ENCODE measurements at regions not wholly inside any gene's neighbourhood (a gene's known extent, or its start where the extent isn't known, plus 50 kb on each side); places are given as distances from the start of the nearest gene placed in this dataset.

DNA sequence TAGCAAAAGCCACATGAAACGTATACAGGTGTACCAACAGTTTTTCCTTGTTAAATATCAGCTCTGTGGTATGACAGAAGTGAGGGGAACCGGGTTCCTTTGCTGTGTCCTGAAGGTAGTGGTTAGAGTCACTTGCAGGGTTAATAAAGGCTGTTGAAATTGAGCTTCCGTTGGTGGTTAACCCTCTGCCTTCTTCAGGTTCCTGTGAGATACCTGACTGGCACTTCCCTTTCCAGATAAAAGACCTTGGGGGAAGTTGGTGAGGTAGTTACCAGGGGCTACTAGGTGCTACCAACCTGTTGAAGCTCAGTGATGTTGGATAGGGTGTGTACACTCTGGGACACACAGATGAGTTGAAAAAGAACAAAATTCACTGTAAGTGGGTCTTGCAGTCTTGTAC is 384.1 kb downstream of the GATA3 start:
- DNase-seq, result no peak

DNA sequence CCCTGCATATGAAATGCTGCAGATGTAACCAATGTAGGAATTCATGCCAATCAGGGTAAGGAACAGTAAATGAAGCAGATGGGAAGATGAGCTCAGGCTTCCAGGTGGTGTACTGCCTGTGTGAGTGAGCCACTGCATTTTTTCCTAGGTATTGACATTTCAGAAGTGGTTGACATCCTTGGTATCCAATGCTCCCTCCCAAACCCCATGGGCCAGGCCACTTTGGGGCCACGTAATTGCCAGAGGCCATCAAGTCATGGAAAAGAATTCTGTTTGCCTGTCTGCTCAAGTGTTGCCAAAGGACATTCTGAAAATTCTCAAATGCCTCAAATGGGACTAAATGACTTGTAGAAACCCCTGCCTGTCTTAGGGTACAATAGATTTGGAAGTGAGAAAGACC is 384.6 kb downstream of the GATA3 start:
- no peak for DNase-seq

DNA sequence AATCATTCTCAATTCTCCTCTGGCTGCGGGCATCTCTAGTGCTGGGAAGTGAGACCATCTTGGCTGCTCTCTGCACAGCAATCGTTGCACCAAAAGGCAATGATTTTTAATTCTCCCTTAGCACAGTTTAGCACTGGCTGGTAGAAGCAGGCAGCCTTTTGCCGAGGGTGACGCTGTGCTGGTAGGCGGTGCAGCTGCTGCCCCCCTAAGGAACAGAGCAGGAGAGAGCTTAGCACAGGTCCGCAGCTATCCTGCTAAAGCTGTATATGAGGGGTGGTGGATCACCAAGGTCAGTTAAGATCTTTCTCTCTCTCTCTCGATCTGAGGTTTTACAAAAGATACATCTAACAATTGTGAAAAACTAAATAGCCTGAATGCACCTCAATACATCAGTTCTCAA is 390.1 kb downstream of the GATA3 start:
- DNase-seq, result no peak

DNA sequence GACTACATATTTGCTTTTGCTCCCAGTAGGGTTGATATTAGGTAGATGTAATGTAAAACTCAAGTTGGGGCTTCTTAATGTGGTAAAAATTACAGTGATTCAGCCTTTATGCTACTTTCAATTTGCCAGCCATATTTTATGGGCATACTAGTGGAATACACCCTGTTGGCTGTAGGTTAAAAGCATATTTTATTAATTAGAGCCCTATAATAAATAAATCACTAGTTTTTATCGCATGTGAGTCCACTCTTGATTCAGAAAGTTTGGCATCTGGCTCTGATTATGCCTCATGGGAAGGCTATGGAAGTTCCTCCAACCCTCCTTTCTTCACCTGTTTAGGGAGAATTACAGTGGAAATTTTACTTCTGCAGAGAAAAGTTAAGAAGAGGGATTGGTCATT is 390.9 kb downstream of the GATA3 start:
- no peak for DNase-seq

DNA sequence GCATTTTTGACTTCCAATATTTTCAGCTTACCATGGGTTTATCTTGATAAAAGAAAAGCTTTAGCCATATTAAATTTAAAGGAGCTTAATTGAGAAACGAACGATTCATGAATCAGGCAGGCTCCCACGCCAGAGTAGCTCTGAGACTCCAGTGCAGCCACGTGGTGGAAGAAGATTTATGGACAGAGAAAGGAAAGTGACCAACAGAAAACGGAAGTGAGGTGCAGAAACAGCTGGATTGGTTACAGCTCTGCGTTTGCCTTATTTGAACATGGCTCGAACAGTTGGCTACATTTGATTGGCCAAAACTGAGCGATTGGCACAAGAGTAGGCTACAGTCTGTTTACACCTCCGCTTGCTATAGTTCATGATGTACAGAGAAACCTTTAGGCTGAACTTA is 395.4 kb downstream of the GATA3 start:
- no peak for DNase-seq

DNA sequence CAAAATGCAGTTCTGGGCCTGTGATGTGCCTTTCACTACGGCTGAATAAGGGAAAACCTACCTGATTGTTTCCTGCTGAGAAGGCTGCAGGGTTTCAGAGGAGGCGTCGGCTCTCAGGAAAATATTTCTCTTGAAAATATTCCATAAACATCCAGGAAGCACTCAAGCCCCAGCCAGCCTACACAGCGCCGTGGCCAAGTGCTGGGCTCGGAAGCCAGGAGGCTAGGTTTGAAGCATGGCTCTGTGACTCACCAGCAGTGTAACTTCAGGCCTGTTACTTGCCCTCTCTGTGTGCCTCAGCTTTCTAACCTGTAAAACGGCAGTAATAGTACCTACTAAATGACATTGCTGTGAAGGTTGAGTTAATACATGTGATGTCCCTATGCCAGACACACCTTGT is 399.1 kb downstream of the GATA3 start:
- no peak for DNase-seq

DNA sequence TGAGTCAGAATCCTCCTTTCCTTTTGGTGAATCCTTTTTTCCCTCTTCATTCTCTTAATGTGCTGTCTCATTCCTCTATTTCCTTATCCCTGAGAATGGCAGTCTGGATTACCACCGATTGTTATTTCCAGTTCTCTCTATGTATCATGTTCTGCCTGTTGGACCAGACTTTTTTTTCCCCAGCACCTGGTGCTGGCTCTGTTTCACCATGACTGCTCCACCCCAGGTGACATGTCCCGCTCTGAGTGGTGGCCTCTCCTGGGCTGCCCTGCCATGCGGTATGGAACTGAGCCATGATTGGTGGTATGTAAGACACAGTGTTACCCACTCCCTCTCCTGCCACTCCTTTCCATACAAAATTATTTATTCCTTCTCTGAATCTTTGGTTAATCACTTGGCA is 399.9 kb downstream of the GATA3 start:
- no peak for DNase-seq

DNA sequence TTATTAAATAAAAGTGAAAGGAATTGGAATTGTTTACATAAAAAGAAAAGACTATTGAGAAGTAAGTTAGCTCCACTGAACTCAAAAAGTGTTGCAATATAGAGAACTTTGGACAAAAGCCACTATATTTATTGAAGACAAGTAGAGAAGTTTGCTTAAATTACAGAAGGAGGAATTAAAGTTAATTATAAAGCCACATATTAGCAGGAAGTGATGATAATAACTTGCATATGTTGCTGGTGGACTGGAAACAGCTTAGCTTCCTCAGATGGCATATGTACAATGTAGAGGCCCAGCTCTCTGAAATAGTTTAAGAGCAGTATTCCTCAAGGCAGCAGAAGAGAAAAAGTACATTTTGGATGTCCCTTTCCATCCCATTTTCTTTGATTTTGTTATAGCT is 400.7 kb downstream of the GATA3 start:
- DNase-seq, result no peak

DNA sequence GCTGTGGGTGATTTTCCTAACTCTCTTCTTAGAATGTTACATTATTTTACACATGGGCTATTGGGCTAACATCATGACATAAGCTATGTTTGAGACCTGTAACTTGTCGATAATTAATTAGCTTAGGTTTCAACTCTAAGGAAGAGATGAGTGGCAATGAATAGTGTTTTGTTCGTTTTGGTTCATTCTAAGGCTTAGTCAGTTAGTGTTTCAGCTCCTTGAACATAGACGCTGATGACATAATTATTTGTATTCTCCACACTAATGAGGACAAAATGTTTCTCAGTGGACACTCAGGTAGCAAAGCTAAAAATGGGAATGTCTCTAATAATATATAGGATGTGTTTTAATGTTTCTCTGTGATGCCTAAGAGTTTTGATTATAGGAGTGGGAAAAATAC is 401.9 kb downstream of the GATA3 start:
- no peak for DNase-seq

DNA sequence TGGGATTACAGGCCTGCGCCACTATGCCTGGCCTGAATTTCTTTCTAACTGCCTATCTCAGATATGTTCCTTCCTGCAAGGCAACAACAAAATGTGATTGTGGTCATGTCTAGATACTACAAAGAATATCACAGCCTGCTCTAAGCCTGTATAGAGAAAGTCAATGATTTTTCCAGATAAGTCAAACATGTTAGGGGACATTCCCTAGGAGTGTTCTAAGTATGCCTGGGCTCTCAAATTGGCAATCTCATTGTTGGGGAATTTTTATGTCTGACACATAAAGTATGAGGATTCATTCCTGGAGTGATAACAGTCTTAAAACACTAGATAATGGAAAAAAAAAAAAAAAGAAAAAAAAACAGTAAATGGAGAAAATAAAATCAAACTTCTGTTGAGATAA is 406.1 kb downstream of the GATA3 start:
- DNase-seq, result no peak

DNA sequence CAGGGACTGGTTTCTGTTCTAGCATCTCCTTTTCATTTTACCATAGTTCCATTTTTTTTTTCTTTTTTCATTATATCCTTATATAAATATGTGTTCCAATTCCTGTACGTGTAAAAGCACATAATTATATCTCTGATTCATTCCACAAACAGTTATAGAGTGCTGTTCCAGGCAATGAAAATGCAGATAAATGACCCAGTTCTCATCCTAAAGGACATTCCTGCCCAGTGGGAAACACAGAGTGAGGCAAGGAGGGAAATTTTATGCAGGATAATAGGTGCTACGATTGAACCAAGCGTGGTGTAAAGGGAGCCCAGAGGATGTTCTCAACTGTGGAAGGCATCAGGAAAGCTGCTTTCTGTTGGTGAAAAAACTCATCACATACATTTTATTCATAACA is 408.1 kb downstream of the GATA3 start:
- no peak for DNase-seq

DNA sequence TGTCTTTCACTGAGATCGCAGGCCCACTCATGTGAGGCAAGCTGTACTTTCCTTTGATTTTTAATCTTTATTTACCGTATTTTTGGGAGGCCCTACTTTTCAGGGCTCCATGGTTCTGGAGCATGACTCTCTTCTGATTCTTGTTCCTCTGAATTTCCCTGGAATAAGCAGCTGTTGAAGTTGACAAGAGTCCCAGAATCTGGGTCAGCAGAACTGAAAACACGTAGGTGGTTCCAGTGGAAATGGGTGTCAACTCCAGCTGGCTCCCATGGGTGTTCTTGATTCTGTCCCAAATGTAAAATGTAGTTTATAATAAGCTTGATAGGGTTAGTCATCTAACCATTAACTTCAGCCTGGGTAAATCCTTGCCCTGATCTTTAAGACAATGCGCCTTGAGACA is 409.4 kb downstream of the GATA3 start:
- DNase-seq, result no peak

DNA sequence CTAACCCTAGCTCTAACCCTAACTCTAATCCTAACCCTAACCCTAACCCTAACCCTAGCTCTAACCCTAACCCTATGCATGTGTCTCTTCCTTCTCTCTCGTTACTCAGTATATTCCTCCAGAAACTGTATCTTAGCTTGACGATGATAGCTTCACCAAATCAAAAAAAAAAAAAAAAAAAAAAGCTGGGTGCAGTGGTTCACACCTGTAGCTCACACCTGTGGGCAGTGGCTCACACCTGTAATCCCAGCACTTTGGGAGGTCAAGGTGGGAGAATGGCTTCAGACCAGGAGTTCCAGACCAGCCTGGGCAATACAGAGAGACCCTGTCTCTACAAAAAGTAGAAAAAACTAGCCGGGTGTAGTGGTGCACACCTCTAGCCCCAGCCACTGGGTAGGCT is 414.0 kb downstream of the GATA3 start:
- DNase-seq, result no peak

DNA sequence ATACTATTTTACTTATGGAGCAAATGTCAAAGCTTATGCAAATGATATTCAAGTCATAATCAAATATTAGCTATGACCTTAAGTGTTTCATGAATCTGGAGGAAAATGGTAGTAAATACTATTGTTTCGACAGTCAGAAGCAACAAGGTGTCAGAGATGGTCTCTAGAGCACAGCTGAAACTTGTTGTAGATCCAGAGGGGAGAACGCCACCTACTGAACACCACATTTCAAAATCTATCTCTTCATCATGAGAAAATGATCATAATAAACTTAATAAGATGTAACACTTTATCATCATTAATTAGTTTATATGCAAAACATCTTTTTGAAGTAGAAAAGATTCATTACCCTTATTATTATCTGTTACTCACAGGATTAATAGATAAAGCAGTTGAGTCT is 418.7 kb downstream of the GATA3 start:
- DNase-seq, result no peak

DNA sequence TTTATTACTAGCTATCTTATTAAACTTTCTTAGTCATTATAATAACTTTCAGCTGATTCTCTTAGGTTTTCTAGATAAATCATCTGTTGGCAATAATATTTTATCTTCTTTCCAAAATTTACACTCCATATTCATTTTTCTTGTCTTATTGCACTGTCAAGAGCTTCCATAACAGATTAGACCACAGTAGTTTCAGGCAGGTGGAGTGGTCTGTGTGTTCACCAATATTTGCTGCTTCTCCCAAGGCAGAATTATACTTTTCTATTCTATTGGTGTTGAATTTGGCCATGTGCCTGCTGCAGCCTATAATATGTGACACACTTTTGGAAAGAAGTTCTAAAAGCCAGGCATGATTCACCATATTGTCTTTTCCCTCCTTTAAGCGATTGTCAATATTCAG is 422.8 kb downstream of the GATA3 start:
- no peak for DNase-seq

DNA sequence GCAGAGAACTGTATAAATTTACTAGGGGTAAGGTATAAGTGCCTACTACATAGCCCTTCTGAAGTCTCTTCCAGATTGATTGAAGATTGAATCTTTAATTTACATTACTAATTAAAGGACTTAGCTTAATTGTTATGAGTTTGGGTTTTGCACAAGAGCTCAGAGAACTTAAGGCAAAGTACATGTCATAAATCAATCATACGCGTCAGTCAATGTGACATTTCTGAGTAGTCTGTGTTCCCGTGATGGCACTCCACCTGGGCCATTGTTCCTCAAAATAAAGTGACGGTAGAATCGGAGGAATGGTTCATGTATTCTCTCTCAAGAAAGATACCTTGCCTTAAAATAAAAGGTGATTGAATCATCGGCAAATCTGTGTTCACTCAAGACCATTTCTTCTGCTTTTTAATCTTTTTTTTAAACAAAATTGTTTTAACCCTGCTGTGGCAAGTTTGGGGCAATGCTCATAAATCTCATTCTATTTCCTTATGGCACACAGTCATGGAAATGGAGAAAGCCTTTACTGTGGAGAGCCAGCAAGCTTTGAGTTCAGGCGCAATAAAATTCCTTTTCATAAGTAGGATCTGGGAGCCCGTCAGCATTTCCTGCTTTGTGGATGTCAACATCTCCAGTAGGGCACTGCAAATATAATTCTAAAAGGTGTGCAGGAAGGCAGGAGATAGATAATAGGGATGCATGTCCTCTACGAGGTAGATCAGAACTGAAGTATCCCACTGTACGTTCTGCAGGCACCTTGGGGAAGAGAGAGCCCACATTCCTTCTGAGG is 427.4 kb downstream of the GATA3 start:
- no peak for DNase-seq

DNA sequence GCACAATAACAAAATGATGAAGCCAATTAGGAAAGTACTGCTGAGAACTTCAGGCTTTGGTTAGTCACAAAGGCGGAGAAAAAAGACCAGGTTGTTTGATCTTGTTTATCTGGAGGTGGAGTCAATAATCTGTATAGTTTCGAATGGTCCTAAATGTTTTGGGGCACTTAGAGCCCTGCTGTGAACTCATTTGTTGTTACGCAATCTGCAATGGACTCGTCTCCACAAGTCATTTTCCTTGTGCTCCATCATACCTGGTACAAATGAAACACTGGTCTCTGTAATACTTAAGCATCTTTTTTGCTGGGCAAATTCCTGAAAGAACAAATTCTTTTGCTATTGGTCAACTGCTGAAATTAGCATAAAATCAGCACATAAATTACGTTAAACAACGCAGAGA is 430.5 kb downstream of the GATA3 start:
- no peak for DNase-seq

DNA sequence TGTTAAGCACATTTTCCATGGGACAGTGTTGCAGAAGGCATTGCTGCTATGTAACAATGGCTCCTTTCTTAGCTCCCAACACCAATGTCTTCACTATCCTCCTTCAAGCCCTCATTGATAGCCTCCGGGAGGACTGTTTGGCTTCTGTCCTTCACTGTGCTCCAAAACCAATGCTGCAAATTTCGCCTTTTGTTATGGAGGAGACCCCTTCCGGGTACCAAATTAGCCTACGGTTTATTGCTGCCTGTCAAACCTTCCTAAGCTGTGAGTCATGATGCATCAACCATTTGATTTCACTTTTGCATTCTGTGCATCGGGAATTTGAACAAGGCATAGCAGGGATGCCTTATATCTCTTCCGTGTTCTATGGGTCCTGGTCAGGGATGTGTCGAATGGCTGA is 432.9 kb downstream of the GATA3 start:
- DNase-seq, result no peak

DNA sequence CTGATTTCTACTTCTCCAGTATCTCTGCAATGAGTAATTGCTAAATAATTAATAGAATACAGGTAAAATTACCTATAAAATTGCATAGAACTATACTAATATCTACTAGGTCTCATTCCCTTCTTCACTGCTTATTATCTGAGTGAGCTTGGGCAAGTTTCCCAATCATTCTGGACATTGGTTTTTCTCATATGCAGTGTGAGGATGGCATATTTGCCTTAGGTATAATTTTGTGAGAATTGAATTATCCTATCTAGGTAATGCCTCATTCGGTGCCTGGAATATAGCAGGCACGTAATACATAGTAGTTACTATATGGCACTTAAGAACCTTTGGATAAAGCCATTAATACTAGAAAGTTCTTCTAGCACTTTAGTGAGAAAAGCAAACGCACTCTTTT is 434.7 kb downstream of the GATA3 start:
- DNase-seq, result no peak

DNA sequence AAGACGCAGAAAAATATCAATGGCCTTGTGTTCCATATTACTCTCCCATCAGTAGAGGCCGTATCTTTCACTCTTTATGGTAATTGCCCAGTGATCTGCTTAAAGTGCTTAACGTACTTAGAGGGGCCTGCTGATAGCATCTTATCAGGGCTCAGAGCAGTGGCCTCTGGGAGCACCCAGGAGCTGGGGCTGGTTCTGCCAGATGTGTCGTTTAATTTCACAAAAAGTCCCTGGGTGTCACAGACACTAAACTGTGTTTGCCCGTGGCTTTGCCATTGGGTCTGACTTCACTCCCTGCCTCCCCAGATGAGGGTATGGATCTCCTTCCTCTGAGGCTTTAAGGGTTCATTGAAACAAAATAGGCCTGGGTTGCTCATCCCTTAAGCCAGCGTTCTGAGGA is 435.3 kb downstream of the GATA3 start:
- DNase-seq, result no peak

DNA sequence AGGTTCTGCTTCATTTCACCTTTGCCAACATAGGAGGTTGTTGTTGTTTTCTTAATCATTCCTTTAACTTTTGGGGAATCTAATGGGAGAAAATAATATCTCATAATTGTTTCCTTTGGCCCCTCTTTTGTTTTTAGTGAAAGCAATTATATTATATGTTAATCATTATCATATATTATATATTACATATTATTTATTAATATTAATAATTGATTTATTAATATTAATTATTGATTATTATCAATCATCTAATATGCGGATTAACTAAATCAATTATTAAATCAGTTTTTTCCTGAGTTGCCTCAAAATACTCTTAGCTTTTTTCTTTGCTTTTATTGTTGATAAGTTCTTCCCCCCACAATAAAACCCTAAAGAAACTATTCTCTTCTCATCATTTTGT is 443.8 kb downstream of the GATA3 start:
- no peak for DNase-seq

DNA sequence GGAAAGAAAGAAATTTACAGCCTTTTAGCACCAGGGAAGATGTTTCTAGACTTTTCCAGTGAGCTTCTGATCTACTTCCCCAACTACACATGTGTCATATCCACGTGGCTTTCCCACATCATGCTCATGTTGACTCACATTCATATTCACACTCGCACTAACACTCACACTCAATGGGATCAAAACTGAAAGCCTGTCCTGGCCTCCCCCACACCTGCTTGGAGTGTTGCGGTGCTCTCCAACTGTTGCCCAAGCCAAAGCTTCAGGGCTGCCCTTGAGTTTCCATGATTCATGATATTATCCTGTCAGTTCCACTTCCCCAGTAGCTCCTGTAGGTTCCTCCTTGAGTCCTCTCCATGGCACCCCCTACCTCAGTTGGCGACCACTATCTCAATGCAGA is 444.4 kb downstream of the GATA3 start:
- no peak for DNase-seq

DNA sequence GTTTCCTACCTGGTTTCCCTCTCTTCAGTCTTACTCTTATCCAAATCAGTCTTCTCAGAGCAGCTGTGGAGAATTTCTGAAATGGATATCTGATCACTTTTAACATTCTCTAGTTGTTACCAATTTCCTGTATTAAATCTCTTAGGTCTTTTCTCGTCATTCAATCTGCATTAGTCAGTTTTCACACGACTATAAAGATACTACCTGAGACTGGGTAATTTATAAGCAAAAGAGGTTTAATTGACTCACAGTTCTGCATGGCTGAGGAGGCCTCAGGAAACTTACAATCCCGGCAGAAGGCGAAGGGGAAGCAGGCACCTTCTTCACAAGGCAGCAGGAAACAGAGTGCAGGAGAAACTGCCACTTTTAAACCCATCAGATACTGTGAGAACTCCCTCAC is 444.8 kb downstream of the GATA3 start:
- no peak for DNase-seq

DNA sequence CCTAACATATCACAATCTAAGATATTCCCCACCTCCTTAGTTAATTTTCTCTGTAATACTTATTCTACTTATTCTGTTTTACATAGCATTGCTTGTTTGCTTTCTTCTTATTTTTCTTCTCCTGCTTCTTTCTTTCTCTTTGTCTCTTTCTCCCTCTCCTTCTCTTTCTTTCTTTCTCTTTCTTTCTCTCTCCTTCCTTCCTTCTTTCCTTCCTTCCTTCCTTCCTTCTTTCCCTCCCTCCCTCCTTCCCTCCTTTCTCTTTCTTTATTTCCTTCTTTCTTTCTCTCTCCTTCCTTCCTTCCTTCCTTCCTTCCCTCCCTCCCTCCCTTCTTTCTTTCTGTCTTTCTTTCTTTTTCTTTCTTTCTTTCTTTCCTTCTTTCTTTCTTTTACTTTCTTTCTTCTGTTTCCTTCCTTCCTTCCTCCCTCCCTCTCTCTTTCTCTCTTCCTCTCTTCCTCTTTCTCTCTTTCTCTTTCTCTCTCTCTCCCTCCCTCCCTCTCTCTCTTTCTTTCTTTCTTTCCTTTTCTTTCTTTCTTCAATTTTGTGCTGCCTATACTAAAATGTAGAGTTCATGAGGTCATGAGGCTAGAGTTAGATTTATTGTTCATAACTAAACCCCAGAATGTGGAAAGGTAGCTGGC is 445.4 kb downstream of the GATA3 start:
- DNase-seq, result no peak

DNA sequence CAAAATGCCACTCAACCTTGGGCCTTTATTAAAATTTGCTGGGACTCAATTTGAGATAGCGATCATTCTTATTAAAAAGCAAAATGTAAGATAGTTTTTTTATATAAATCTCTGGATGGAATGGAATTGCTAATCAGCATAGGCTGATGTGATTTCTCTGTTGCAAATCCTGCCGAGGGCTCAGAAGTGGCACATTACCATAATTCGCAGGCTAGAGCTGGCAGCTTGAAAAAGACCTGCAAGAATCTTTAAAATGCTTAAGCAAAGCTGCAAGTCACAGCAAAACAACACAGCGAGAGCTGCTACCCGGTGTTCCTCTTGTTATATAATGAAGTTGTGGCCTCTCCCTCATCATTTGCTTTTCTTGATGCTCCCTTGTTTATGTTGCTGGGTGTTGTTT is 448.1 kb downstream of the GATA3 start:
- DNase-seq, result no peak
